AG04450 (cell line): ENCODE measurements at regions not wholly inside any gene's neighbourhood (a gene's known extent, or its start where the extent isn't known, plus 50 kb on each side); places are given as distances from the start of the nearest gene placed in this dataset.
"Not testable (repeated sequence)": the region's sequence is repeated elsewhere in the genome, so short reads cannot be mapped to it uniquely, and the experiment has no call there.

Source experiments
- CTCF ChIA-PET: fragments of 300-600, 350-600 bp; formaldehyde crosslinking; extraction: SDS; loops from one replicate; lab custom pipeline; 2022; ENCODE audit warnings: antibody characterized with exemption, inconsistent platforms; lab: Charles Lee
- POLR2A ChIA-PET: fragments of 350-600 bp; formaldehyde crosslinking; extraction: SDS; loops from one replicate; lab custom pipeline; 2021; ENCODE audit warnings: antibody characterized with exemption, inconsistent platforms; lab: Yijun Ruan, JAX
- DNase-seq: peaks from one replicate; pipeline ENCODE4 v3.0.0-alpha.2; 2011; ENCODE audit warnings: low read depth, low spot score
- H3K27ac ChIP-seq: one replicate; pipeline ENCODE4 v1.5.1; 2012; ENCODE audit warnings: low read depth, low read length, control low read depth
- H3K27me3 ChIP-seq: one replicate; pipeline ENCODE4 v1.6.0; 2012; ENCODE audit warnings: low read length; ENCODE audit not compliant: control insufficient read depth, insufficient read depth
- H3K4me3 ChIP-seq: 2 replicates; pipeline ENCODE4 v1.5.1; 2011; ENCODE audit warnings: mild to moderate bottlenecking, low read depth, low read length, control low read depth
- H3K9me3 ChIP-seq: 2 replicates; pipeline ENCODE4 v1.5.1; 2012; ENCODE audit warnings: low read length; ENCODE audit not compliant: control insufficient read depth, insufficient read depth
- CTCF ChIP-seq: IDR thresholded peaks from 2 replicates; pipeline ENCODE4 v1.5.1; 2011; ENCODE audit warnings: low read depth, low read length, control low read depth, inconsistent platforms

GRCh38 chr2:207372483-207372882 is 157.3 kb upstream of the CREB1 start:
- H3K27me3 ChIP-seq, result no peaks in the 10 kb centered on the region
- no peak for TF ChIP-seq CTCF
- no peaks in the 10 kb centered on the region for H3K9me3 ChIP-seq
- DNase-seq, result no peak
- ChIA-PET POLR2A (no interaction called here), CTCF (no interaction called here)
- H3K4me3 ChIP-seq, result no peak overlapping the region
- no peak overlapping the region for H3K27ac ChIP-seq

GRCh38 chr2:207375207-207375875 is 154.4 kb upstream of the CREB1 start:
- POLR2A ChIA-PET, result no interaction called here

GRCh38 chr2:207378620-207379019 is 151.1 kb upstream of the CREB1 start:
- H3K4me3 ChIP-seq, H3K27me3 ChIP-seq, H3K9me3 ChIP-seq, POLR2A ChIA-PET, H3K27ac ChIP-seq, DNase-seq, CTCF ChIA-PET: not testable (repeated sequence)

More at GRCh38 chr2:207375207-207375875, 154.4 kb upstream of the CREB1 start:
- Histone ChIP-seq H3K4me3 (no peak overlapping the region), H3K27ac (no peak overlapping the region), H3K9me3 (no peaks in the 10 kb centered on the region; the same call in 1 of the 2 replicates), H3K27me3 (no peaks in the 10 kb centered on the region)
- CTCF ChIA-PET, result no interaction called here
- DNase-seq, result no peak
- TF ChIP-seq CTCF, result no peak

- ChIA-PET POLR2A (no interaction called here), CTCF (no interaction called here)
- Histone ChIP-seq H3K27ac (no peak overlapping the region), H3K4me3 (no peak overlapping the region), H3K27me3 (no peaks in the 10 kb centered on the region), H3K9me3 (peaks cover 10% of the 10 kb centered on the region)
- TF ChIP-seq CTCF, result no peak
- DNase-seq, result no peak
Observed at GRCh38 chr2:207385076-207385475, 144.7 kb upstream of the CREB1 start.

- ChIA-PET POLR2A (no interaction called here), CTCF (no interaction called here)
- H3K4me3 ChIP-seq, result no peak overlapping the region
- no peak for TF ChIP-seq CTCF
- H3K27me3 ChIP-seq, result no peaks in the 10 kb centered on the region
- no peak overlapping the region for H3K27ac ChIP-seq
- peaks cover 7% of the 10 kb centered on the region for H3K9me3 ChIP-seq
- peak; percentile 48 for DNase-seq
Observed at GRCh38 chr2:207385903-207386302, 143.9 kb upstream of the CREB1 start.
